ENCODE measurements at regions not wholly inside any gene's neighbourhood (a gene's known extent, or its start where the extent isn't known, plus 50 kb on each side); places are given as distances from the start of the nearest gene placed in this dataset.

GRCh38 chr2:123091471-123091870, 933.6 kb upstream of the CNTNAP5 start:
- Histone ChIP-seq H3K4me1 (ENCODE audit: control insufficient read depth, insufficient read depth, low read length) (no peaks in the 10 kb centered on the region), H3K36me3 (ENCODE audit: control insufficient read depth, insufficient read depth, low read length, severe bottlenecking) (no peaks in the 10 kb centered on the region), H3K4me3 (ENCODE audit: low read length) (no peak overlapping the region), H3K9ac (ENCODE audit: low read length) (no peak overlapping the region), H3K9me3 (ENCODE audit: control insufficient read depth, low read length) (no peaks in the 10 kb centered on the region), H3K27me3 (replicated peaks; ENCODE audit: control insufficient read depth, insufficient read depth, low read length) (no peaks in the 10 kb centered on the region)
- no peak for DNase-seq (ENCODE audit: low read depth)

- Histone ChIP-seq H3K9me3 (ENCODE audit: control insufficient read depth, low read length) (no peaks in the 10 kb centered on the region), H3K9ac (ENCODE audit: low read length) (no peak overlapping the region), H3K4me1 (ENCODE audit: control insufficient read depth, insufficient read depth, low read length) (no peaks in the 10 kb centered on the region), H3K36me3 (ENCODE audit: control insufficient read depth, insufficient read depth, low read length, severe bottlenecking) (no peaks in the 10 kb centered on the region), H3K4me3 (ENCODE audit: low read length) (no peak overlapping the region), H3K27me3 (replicated peaks; ENCODE audit: control insufficient read depth, insufficient read depth, low read length) (no peaks in the 10 kb centered on the region)
- no peak for DNase-seq (ENCODE audit: low read depth)
Observed at GRCh38 chr2:123093199-123093598, 931.9 kb upstream of the CNTNAP5 start.

- no peak overlapping the region for H3K4me3 ChIP-seq (ENCODE audit: low read length)
Observed at GRCh38 chr2:123095219-123095835, 929.8 kb upstream of the CNTNAP5 start.

GRCh38 chr2:123098619-123099018, 926.5 kb upstream of the CNTNAP5 start:
- no peak overlapping the region for H3K9ac ChIP-seq (ENCODE audit: low read length)
- H3K27me3 ChIP-seq (replicated peaks; ENCODE audit: control insufficient read depth, insufficient read depth, low read length) = no peaks in the 10 kb centered on the region
- H3K4me1 ChIP-seq (ENCODE audit: control insufficient read depth, insufficient read depth, low read length) = peaks cover 4% of the 10 kb centered on the region

More at GRCh38 chr2:123095219-123095835, 929.8 kb upstream of the CNTNAP5 start:
- Histone ChIP-seq H3K36me3 (ENCODE audit: control insufficient read depth, insufficient read depth, low read length, severe bottlenecking) (no peaks in the 10 kb centered on the region), H3K27me3 (replicated peaks; ENCODE audit: control insufficient read depth, insufficient read depth, low read length) (no peaks in the 10 kb centered on the region), H3K4me1 (ENCODE audit: control insufficient read depth, insufficient read depth, low read length) (peaks cover 4% of the 10 kb centered on the region), H3K9me3 (ENCODE audit: control insufficient read depth, low read length) (no peaks in the 10 kb centered on the region), H3K9ac (ENCODE audit: low read length) (no peak overlapping the region)
- DNase-seq (ENCODE audit: low read depth) = no peak

GRCh38 chr2:123101434-123101833, 923.7 kb upstream of the CNTNAP5 start:
- H3K4me3 ChIP-seq (ENCODE audit: low read length) = no peak overlapping the region
- H3K4me1 ChIP-seq (ENCODE audit: control insufficient read depth, insufficient read depth, low read length) = peaks cover 4% of the 10 kb centered on the region
- H3K27me3 ChIP-seq (replicated peaks; ENCODE audit: control insufficient read depth, insufficient read depth, low read length) = no peaks in the 10 kb centered on the region
- no peaks in the 10 kb centered on the region for H3K36me3 ChIP-seq (ENCODE audit: control insufficient read depth, insufficient read depth, low read length, severe bottlenecking)
- no peak overlapping the region for H3K9ac ChIP-seq (ENCODE audit: low read length)
- no peak for DNase-seq (ENCODE audit: low read depth)
- H3K9me3 ChIP-seq (ENCODE audit: control insufficient read depth, low read length) = no peaks in the 10 kb centered on the region

More at GRCh38 chr2:123098619-123099018, 926.5 kb upstream of the CNTNAP5 start:
- Histone ChIP-seq H3K4me3 (ENCODE audit: low read length) (no peak overlapping the region), H3K9me3 (ENCODE audit: control insufficient read depth, low read length) (no peaks in the 10 kb centered on the region), H3K36me3 (ENCODE audit: control insufficient read depth, insufficient read depth, low read length, severe bottlenecking) (no peaks in the 10 kb centered on the region)
- no peak for DNase-seq (ENCODE audit: low read depth)

- H3K36me3 ChIP-seq (ENCODE audit: control insufficient read depth, insufficient read depth, low read length, severe bottlenecking) = no peaks in the 10 kb centered on the region
- no peaks in the 10 kb centered on the region for H3K27me3 ChIP-seq (replicated peaks; ENCODE audit: control insufficient read depth, insufficient read depth, low read length)
- no peak for DNase-seq (ENCODE audit: low read depth)
- no peaks in the 10 kb centered on the region for H3K4me1 ChIP-seq (ENCODE audit: control insufficient read depth, insufficient read depth, low read length)
- no peaks in the 10 kb centered on the region for H3K9me3 ChIP-seq (ENCODE audit: control insufficient read depth, low read length)
- H3K4me3 ChIP-seq (ENCODE audit: low read length) = no peak overlapping the region
- H3K9ac ChIP-seq (ENCODE audit: low read length) = no peak overlapping the region
Observed at GRCh38 chr2:123103902-123104301, 921.2 kb upstream of the CNTNAP5 start.

GRCh38 chr2:123116595-123116994, 908.5 kb upstream of the CNTNAP5 start:
- H3K9me3 ChIP-seq (ENCODE audit: control insufficient read depth, low read length) = peaks cover 5% of the 10 kb centered on the region
- no peaks in the 10 kb centered on the region for H3K27me3 ChIP-seq (replicated peaks; ENCODE audit: control insufficient read depth, insufficient read depth, low read length)
- no peaks in the 10 kb centered on the region for H3K36me3 ChIP-seq (ENCODE audit: control insufficient read depth, insufficient read depth, low read length, severe bottlenecking)
- no peak for DNase-seq (ENCODE audit: low read depth)
- H3K4me1 ChIP-seq (ENCODE audit: control insufficient read depth, insufficient read depth, low read length) = no peaks in the 10 kb centered on the region
- no peak overlapping the region for H3K9ac ChIP-seq (ENCODE audit: low read length)
- H3K4me3 ChIP-seq (ENCODE audit: low read length) = no peak overlapping the region

GRCh38 chr2:123127236-123127635, 897.9 kb upstream of the CNTNAP5 start:
- Histone ChIP-seq H3K9ac (ENCODE audit: low read length) (no peak overlapping the region), H3K9me3 (ENCODE audit: control insufficient read depth, low read length) (no peaks in the 10 kb centered on the region), H3K27me3 (replicated peaks; ENCODE audit: control insufficient read depth, insufficient read depth, low read length) (no peaks in the 10 kb centered on the region), H3K4me3 (ENCODE audit: low read length) (no peak overlapping the region), H3K4me1 (ENCODE audit: control insufficient read depth, insufficient read depth, low read length) (no peaks in the 10 kb centered on the region), H3K36me3 (ENCODE audit: control insufficient read depth, insufficient read depth, low read length, severe bottlenecking) (no peaks in the 10 kb centered on the region)
- no peak for DNase-seq (ENCODE audit: low read depth)

GRCh38 chr2:123128951-123129350, 896.1 kb upstream of the CNTNAP5 start:
- no peaks in the 10 kb centered on the region for H3K9me3 ChIP-seq (ENCODE audit: control insufficient read depth, low read length)
- no peak overlapping the region for H3K9ac ChIP-seq (ENCODE audit: low read length)
- H3K4me1 ChIP-seq (ENCODE audit: control insufficient read depth, insufficient read depth, low read length) = no peaks in the 10 kb centered on the region
- H3K4me3 ChIP-seq (ENCODE audit: low read length) = no peak overlapping the region
- no peaks in the 10 kb centered on the region for H3K27me3 ChIP-seq (replicated peaks; ENCODE audit: control insufficient read depth, insufficient read depth, low read length)
- no peak for DNase-seq (ENCODE audit: low read depth)
- no peaks in the 10 kb centered on the region for H3K36me3 ChIP-seq (ENCODE audit: control insufficient read depth, insufficient read depth, low read length, severe bottlenecking)

GRCh38 chr2:123136419-123136818, 888.7 kb upstream of the CNTNAP5 start:
- H3K9me3 ChIP-seq (ENCODE audit: control insufficient read depth, low read length) = no peaks in the 10 kb centered on the region
- no peaks in the 10 kb centered on the region for H3K4me1 ChIP-seq (ENCODE audit: control insufficient read depth, insufficient read depth, low read length)
- no peaks in the 10 kb centered on the region for H3K27me3 ChIP-seq (replicated peaks; ENCODE audit: control insufficient read depth, insufficient read depth, low read length)
- no peak overlapping the region for H3K9ac ChIP-seq (ENCODE audit: low read length)
- no peak for DNase-seq (ENCODE audit: low read depth)
- H3K4me3 ChIP-seq (ENCODE audit: low read length) = no peak overlapping the region
- H3K36me3 ChIP-seq (ENCODE audit: control insufficient read depth, insufficient read depth, low read length, severe bottlenecking) = no peaks in the 10 kb centered on the region

GRCh38 chr2:123144082-123144481, 881.0 kb upstream of the CNTNAP5 start:
- Histone ChIP-seq H3K4me1 (ENCODE audit: control insufficient read depth, insufficient read depth, low read length) (no peaks in the 10 kb centered on the region), H3K9me3 (ENCODE audit: control insufficient read depth, low read length) (no peaks in the 10 kb centered on the region), H3K4me3 (ENCODE audit: low read length) (no peak overlapping the region), H3K27me3 (replicated peaks; ENCODE audit: control insufficient read depth, insufficient read depth, low read length) (no peaks in the 10 kb centered on the region), H3K9ac (ENCODE audit: low read length) (no peak overlapping the region), H3K36me3 (ENCODE audit: control insufficient read depth, insufficient read depth, low read length, severe bottlenecking) (no peaks in the 10 kb centered on the region)
- DNase-seq (ENCODE audit: low read depth) = no peak

GRCh38 chr2:123153041-123153440, 872.0 kb upstream of the CNTNAP5 start:
- no peak for DNase-seq (ENCODE audit: low read depth)

More at GRCh38 chr2:123153041-123153440, 872.0 kb upstream of the CNTNAP5 start:
- no peak overlapping the region for H3K9ac ChIP-seq (ENCODE audit: low read length)
- H3K4me3 ChIP-seq (ENCODE audit: low read length) = no peak overlapping the region
- H3K4me1 ChIP-seq (ENCODE audit: control insufficient read depth, insufficient read depth, low read length) = no peaks in the 10 kb centered on the region
- no peaks in the 10 kb centered on the region for H3K27me3 ChIP-seq (replicated peaks; ENCODE audit: control insufficient read depth, insufficient read depth, low read length)
- no peaks in the 10 kb centered on the region for H3K9me3 ChIP-seq (ENCODE audit: control insufficient read depth, low read length)
- no peaks in the 10 kb centered on the region for H3K36me3 ChIP-seq (ENCODE audit: control insufficient read depth, insufficient read depth, low read length, severe bottlenecking)
